HCT116 (cell line): ENCODE measurements at regions not wholly inside any gene's neighbourhood (a gene's known extent, or its start where the extent isn't known, plus 50 kb on each side); places are given as distances from the start of the nearest gene placed in this dataset.

Experiments
- ATAC-seq: fragments of 200-7000 bp; cut with Tn5 transposase; 2 replicates; pipeline ENCODE4 v1.9.1; 2020; ENCODE audit warnings: mild to moderate bottlenecking, moderate library complexity
- BruUV-seq: library from RNA; stranded (reverse); fragments of 400-500 nt; replicated peaks from 2 replicates; lab custom pipeline; 2021; lab: Mats Ljungman, UMichigan
- CTCF ChIA-PET: fragments of 300-600 bp; sonication (Branson Sonifier 250); formaldehyde crosslinking; loops from one replicate; lab custom pipeline; 2021; ENCODE audit warnings: antibody characterized with exemption; lab: Charles Lee
- POLR2A ChIA-PET: fragments of 300-600, 350-600 bp; sonication (Branson Sonifier 250); formaldehyde crosslinking; loops from one replicate; lab custom pipeline; 2021; ENCODE audit warnings: antibody characterized with exemption; lab: Charles Lee
- RAD21 ChIA-PET, 2 experiments: fragments of 300-600 bp; sonication (Branson Sonifier 250); formaldehyde crosslinking; loops; one replicate each; lab custom pipeline; 2023; ENCODE audit warnings: low total read pairs in 2 of 2; ENCODE audit not compliant: uncharacterized antibody in 2 of 2, unreplicated experiment in 2 of 2, low non-redundant PET in 1 of 2; lab: Charles Lee
- DNase-seq: peaks from one replicate; pipeline ENCODE4 v3.0.0-alpha.2; 2010; ENCODE audit warnings: low read depth, low spot score
- H2AFZ ChIP-seq: fragments of 200-600 bp; shearing (Covaris generic), sonication (generic); 2 replicates; pipeline ENCODE4 v1.6.1; 2017; ENCODE audit warnings: low read depth, mixed run types, mixed read lengths, antibody characterized with exemption, low read length; ENCODE audit not compliant: poor library complexity, severe bottlenecking
- H3K27ac ChIP-seq: 2 replicates; pipeline ENCODE4 v1.5.1; 2012; ENCODE audit warnings: low read depth, low read length
- H3K27me3 ChIP-seq: fragments of 200-600 bp; sonication (generic); 2 replicates; pipeline ENCODE4 v1.6.1; 2016; ENCODE audit warnings: mixed run types, low read length, mixed read lengths; ENCODE audit not compliant: insufficient read depth
- H3K36me3 ChIP-seq, 2 experiments: fragments of 200-500 bp in 1 of 2; fragments of 200-600 bp in 1 of 2; sonication (Bioruptor generic) in 1 of 2; sonication (generic) in 1 of 2; 2 replicates each; pipeline versions ENCODE4 v1.5.1 to v1.6.1; 2014 to 2016; ENCODE audit warnings: low read length in 2 of 2, inconsistent platforms in 1 of 2, mixed read lengths in 1 of 2, mixed run types in 1 of 2; ENCODE audit not compliant: insufficient read depth in 2 of 2, control insufficient read depth in 1 of 2
- H3K4me1 ChIP-seq, 2 experiments: fragments of 200-600 bp in 1 of 2; sonication (generic) in 1 of 2; 2 replicates each; pipeline versions ENCODE4 v1.5.1 to v1.6.1; 2012 to 2017; ENCODE audit warnings: low read length in 2 of 2, inconsistent platforms in 1 of 2, mild to moderate bottlenecking in 1 of 2, mixed read lengths in 1 of 2, mixed run types in 1 of 2, moderate library complexity in 1 of 2; ENCODE audit not compliant: insufficient read depth in 2 of 2, control insufficient read depth in 1 of 2
- H3K4me2 ChIP-seq: fragments of 200-600 bp; sonication (generic); 2 replicates; pipeline ENCODE4 v1.6.1; 2017; ENCODE audit warnings: mixed run types, low read length, mixed read lengths
- H3K4me3 ChIP-seq, 2 experiments: fragments of 200-600 bp in 1 of 2; sonication (generic) in 1 of 2; replicated peaks in 1 of 2; 2 replicates each; pipeline ENCODE4 v1.5.1; 2011 to 2016; ENCODE audit warnings: low read length in 2 of 2, control low read depth in 1 of 2, low read depth in 1 of 2, mild to moderate bottlenecking in 1 of 2, mixed read lengths in 1 of 2, mixed run types in 1 of 2
- H3K79me2 ChIP-seq: fragments of 200-600 bp; sonication (generic); 2 replicates; pipeline ENCODE4 v1.6.1; 2017; ENCODE audit warnings: mild to moderate bottlenecking, mixed run types, low read length, moderate library complexity, mixed read lengths; ENCODE audit not compliant: insufficient read depth
- H3K9ac ChIP-seq: fragments of 200-600 bp; sonication (generic); 2 replicates; pipeline ENCODE4 v1.6.1; 2016; ENCODE audit warnings: low read length, mixed read lengths
- H3K9me2 ChIP-seq: fragments of 200-600 bp; sonication (generic), shearing (Covaris generic); 2 replicates; pipeline ENCODE4 v1.6.1; 2017; ENCODE audit warnings: mixed run types, mild to moderate bottlenecking, moderate library complexity; ENCODE audit not compliant: insufficient read depth
- H3K9me3 ChIP-seq, 2 experiments: fragments of 200-500 bp in 1 of 2; fragments of 200-600 bp in 1 of 2; sonication (Bioruptor generic) in 1 of 2; sonication (generic) in 1 of 2; 2 replicates each; pipeline ENCODE4 v1.6.1; 2014 to 2017; ENCODE audit warnings: low read length in 2 of 2, mixed read lengths in 2 of 2, inconsistent platforms in 1 of 2, low read depth in 1 of 2, mild to moderate bottlenecking in 1 of 2, mixed run types in 1 of 2, moderate library complexity in 1 of 2; ENCODE audit not compliant: control insufficient read depth in 1 of 2, insufficient read depth in 1 of 2
- H4K20me1 ChIP-seq: fragments of 200-600 bp; sonication (generic), shearing (Covaris generic); 2 replicates; pipeline ENCODE4 v1.6.1; 2017; ENCODE audit warnings: mixed run types, mild to moderate bottlenecking, moderate library complexity; ENCODE audit not compliant: insufficient read depth
- CBX3 ChIP-seq: IDR thresholded peaks from 2 replicates; pipeline ENCODE4 v1.6.1; 2012; ENCODE audit warnings: low read depth
- CEBPB ChIP-seq: IDR thresholded peaks from 2 replicates; pipeline ENCODE4 v1.6.1; 2012; ENCODE audit warnings: low read depth
- ELF1 ChIP-seq: IDR thresholded peaks from 2 replicates; pipeline ENCODE4 v1.6.1; 2012; ENCODE audit warnings: low read depth, borderline replicate concordance
- EZH2 ChIP-seq: fragments of 200-600 bp; sonication (generic); IDR thresholded peaks from 2 replicates; pipeline ENCODE4 v1.6.1; 2017; ENCODE audit warnings: antibody characterized with exemption, mixed run types
- EZH2phosphoT487 ChIP-seq: fragments of 200-600 bp; IDR thresholded peaks from 2 replicates; pipeline ENCODE4 v1.6.1; 2018; ENCODE audit warnings: antibody characterized with exemption, borderline replicate concordance
- FOSL1 ChIP-seq: IDR thresholded peaks from 2 replicates; pipeline ENCODE4 v1.6.1; 2012; ENCODE audit warnings: low read depth
- JUND ChIP-seq: IDR thresholded peaks from 2 replicates; pipeline ENCODE4 v1.6.1; 2012
- POLR2A ChIP-seq: IDR thresholded peaks from 2 replicates; pipeline ENCODE4 v1.7.0; 2011; ENCODE audit warnings: borderline replicate concordance; ENCODE audit not compliant: insufficient read depth, insufficient read length; ENCODE audit errors: extremely low read depth
- POLR2AphosphoS5 ChIP-seq: IDR thresholded peaks from 2 replicates; pipeline ENCODE4 v1.6.1; 2011; ENCODE audit warnings: mild to moderate bottlenecking, low read depth, low read length, moderate library complexity
- RAD21 ChIP-seq: IDR thresholded peaks from 2 replicates; pipeline ENCODE4 v1.6.1; 2012; ENCODE audit warnings: low read depth, mild to moderate bottlenecking
- SIN3A ChIP-seq: IDR thresholded peaks from 2 replicates; pipeline ENCODE4 v1.6.1; 2012; ENCODE audit warnings: low read depth
- SRF ChIP-seq: IDR thresholded peaks from 2 replicates; pipeline ENCODE4 v1.6.1; 2012; ENCODE audit warnings: low read depth
- ZFX ChIP-seq: fragments of 450-650 bp; IDR thresholded peaks from 2 replicates; pipeline ENCODE4 v1.6.1; 2017
- ZNF274 ChIP-seq: fragments of 200-500 bp; sonication (Bioruptor generic); IDR thresholded peaks from 2 replicates; pipeline ENCODE4 v1.6.1; 2014; ENCODE audit warnings: mild to moderate bottlenecking, low read depth, low read length, inconsistent platforms
- intact Hi-C: fragments of 100-400 bp; cut with micrococcal nuclease; formaldehyde crosslinking; loops from 2 replicates; pipeline ENCODE4 v1.10.0; 2022
- TF ChIP-seq, protein P1 (sequence below), 3 experiments: fragments of 200-600 bp in 1 of 3; sonication (generic) in 1 of 3; IDR thresholded peaks in 2 of 3; conservative IDR thresholded peaks in 1 of 3; 2 replicates each; pipeline ENCODE4 v1.5.1; 2012 to 2017; ENCODE audit warnings: low read depth in 2 of 3, low read length in 2 of 3, antibody characterized with exemption in 1 of 3, borderline replicate concordance in 1 of 3, control low read depth in 1 of 3, mild to moderate bottlenecking in 1 of 3, mixed read lengths in 1 of 3, mixed run types in 1 of 3, moderate library complexity in 1 of 3; ENCODE audit not compliant: insufficient read depth in 1 of 3
- TF ChIP-seq, protein P2 (sequence below): IDR thresholded peaks from 2 replicates; pipeline ENCODE4 v1.6.1; 2012
- TF ChIP-seq, protein P3 (sequence below): IDR thresholded peaks from 2 replicates; pipeline ENCODE4 v1.6.1; 2012

DNA sequence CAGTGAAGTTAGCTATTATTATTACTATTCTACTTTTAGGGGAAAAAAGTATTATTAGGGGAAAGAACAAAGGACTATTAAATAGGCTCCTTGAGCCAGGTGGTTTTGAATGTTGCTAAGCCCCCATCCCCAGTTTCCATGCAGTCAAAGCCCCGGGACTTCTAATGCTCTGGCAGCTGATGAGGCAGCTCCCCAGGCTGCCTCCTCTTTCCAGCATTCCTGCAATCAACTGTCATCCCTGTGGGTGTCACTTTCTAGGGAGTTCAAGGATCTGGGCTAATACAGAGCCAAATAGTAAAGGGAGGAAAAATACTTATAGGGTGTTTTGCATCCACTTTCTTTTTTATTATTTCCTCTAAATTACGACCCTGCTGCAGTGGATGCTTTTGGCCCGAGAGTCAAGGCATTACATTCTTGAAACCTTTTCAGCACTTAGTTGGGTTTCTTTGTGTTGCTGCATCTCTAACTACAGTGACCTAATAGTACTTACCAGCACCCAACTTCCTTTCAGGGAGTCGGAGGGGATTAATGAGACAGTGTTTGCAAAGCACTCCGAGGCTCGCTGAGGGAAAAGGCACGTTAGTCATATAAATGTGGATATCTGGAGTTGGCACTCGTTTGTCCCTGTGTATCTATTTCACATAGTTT, 303.9 kb upstream of the MAP3K7 start (continued):
- TF ChIP-seq, protein P1, sequence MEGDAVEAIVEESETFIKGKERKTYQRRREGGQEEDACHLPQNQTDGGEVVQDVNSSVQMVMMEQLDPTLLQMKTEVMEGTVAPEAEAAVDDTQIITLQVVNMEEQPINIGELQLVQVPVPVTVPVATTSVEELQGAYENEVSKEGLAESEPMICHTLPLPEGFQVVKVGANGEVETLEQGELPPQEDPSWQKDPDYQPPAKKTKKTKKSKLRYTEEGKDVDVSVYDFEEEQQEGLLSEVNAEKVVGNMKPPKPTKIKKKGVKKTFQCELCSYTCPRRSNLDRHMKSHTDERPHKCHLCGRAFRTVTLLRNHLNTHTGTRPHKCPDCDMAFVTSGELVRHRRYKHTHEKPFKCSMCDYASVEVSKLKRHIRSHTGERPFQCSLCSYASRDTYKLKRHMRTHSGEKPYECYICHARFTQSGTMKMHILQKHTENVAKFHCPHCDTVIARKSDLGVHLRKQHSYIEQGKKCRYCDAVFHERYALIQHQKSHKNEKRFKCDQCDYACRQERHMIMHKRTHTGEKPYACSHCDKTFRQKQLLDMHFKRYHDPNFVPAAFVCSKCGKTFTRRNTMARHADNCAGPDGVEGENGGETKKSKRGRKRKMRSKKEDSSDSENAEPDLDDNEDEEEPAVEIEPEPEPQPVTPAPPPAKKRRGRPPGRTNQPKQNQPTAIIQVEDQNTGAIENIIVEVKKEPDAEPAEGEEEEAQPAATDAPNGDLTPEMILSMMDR (IDR thresholded peaks at IDR 0.05 in 2 of 3, conservative IDR thresholded peaks at IDR 0.05 in 1 of 3; ENCODE audit: borderline replicate concordance in 1 of 3, insufficient read depth in 1 of 3, low read depth in 2 of 3, low read length in 2 of 3) = no peak
- no peak for TF ChIP-seq ZFX
- TF ChIP-seq ZNF274 = no peak
- no peak for TF ChIP-seq RAD21
- TF ChIP-seq CBX3 = no peak
- no peak for TF ChIP-seq CEBPB
- no peak for TF ChIP-seq EZH2phosphoT487
- TF ChIP-seq, protein P2, sequence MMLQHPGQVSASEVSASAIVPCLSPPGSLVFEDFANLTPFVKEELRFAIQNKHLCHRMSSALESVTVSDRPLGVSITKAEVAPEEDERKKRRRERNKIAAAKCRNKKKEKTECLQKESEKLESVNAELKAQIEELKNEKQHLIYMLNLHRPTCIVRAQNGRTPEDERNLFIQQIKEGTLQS = no peak
- TF ChIP-seq EZH2 = no peak

DNA sequence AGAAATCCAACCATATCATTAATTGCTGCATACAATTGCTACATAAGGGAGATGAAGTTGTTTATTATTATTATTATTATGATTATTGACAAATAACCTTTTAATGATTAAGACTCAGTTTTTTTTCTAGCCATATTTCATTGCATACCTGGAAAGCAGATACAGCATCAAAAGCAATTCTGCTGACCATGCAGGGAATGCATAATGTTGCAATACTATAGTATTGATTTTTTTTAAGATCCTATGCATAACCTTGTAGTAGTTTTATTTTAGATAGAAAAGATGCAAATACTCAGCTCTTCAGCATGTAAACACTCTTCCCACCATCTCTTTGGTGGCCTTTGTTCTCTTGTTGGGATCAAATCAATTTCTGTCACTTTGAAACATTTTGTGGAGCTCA, 300.9 kb upstream of the MAP3K7 start:
- ATAC-seq (no peak), DNase-seq (no peak)
- H3K79me2 ChIP-seq = no peaks in the 10 kb centered on the region
- no peaks in the 10 kb centered on the region for H3K9me2 ChIP-seq
- CTCF ChIA-PET = no interaction called here
- H3K36me3 ChIP-seq = no peaks in the 10 kb centered on the region
- H3K4me3 ChIP-seq = no peak overlapping the region
- no peaks in the 10 kb centered on the region for H3K9me3 ChIP-seq
- no peak overlapping the region for H3K27ac ChIP-seq
- RAD21 ChIA-PET = no interaction called here
- H3K9ac ChIP-seq = no peak overlapping the region
- H3K4me1 ChIP-seq = no peaks in the 10 kb centered on the region
- POLR2A ChIA-PET = no interaction called here
- 0 out of 2 replicates have a peak, but pooled peaks cover 4% of the 10 kb centered on the region for H3K27me3 ChIP-seq
- TF ChIP-seq, protein P3, sequence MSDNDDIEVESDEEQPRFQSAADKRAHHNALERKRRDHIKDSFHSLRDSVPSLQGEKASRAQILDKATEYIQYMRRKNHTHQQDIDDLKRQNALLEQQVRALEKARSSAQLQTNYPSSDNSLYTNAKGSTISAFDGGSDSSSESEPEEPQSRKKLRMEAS = no peak
- no peak for TF ChIP-seq SRF
- TF ChIP-seq, protein P1 (IDR thresholded peaks at IDR 0.05 in 2 of 3, conservative IDR thresholded peaks at IDR 0.05 in 1 of 3; ENCODE audit: borderline replicate concordance in 1 of 3, insufficient read depth in 1 of 3, low read depth in 2 of 3, low read length in 2 of 3) = no peak
- TF ChIP-seq, protein P2 = no peak
- no peak for TF ChIP-seq EZH2phosphoT487
- TF ChIP-seq JUND = no peak
- TF ChIP-seq POLR2AphosphoS5 = no peak
- no peak for TF ChIP-seq CEBPB
- TF ChIP-seq FOSL1 = no peak
- no peak for TF ChIP-seq POLR2A
- TF ChIP-seq ZNF274 = no peak
- TF ChIP-seq EZH2 = no peak
- TF ChIP-seq SIN3A = no peak
- no peak for TF ChIP-seq ZFX
- TF ChIP-seq CBX3 = no peak
- TF ChIP-seq ELF1 = no peak
- H3K4me2 ChIP-seq = no peak overlapping the region
- intact Hi-C loops = no loop called here
- no peak overlapping the region for H2AFZ ChIP-seq
- H4K20me1 ChIP-seq = no peaks in the 10 kb centered on the region
- no TSS peak for BruUV-seq
